ENCODE measurements at regions not wholly inside any gene's neighbourhood (a gene's known extent, or its start where the extent isn't known, plus 50 kb on each side); places are given as distances from the start of the nearest gene placed in this dataset.

DNA sequence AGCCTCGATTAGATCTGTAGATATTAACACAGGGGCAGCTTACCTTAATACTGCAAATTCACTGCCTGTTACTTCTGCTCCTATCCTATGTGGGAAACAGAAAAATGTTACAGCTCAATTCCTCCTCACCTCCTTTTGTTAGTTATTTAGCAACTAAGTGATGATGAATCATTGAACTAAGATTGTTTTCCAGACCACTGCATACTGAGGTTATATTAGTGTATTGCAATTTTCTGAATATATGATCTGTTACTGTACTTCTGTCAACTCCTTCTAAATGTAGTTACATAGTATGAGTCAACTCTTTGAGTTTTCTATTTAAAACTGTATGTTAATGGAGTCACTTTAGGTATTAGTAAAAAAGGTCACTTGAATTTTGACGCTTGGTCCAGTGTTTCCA lies 331.5 kb upstream of the SLCO3A1 start:
- no peak for DNase-seq (ENCODE audit: low read depth)

DNA sequence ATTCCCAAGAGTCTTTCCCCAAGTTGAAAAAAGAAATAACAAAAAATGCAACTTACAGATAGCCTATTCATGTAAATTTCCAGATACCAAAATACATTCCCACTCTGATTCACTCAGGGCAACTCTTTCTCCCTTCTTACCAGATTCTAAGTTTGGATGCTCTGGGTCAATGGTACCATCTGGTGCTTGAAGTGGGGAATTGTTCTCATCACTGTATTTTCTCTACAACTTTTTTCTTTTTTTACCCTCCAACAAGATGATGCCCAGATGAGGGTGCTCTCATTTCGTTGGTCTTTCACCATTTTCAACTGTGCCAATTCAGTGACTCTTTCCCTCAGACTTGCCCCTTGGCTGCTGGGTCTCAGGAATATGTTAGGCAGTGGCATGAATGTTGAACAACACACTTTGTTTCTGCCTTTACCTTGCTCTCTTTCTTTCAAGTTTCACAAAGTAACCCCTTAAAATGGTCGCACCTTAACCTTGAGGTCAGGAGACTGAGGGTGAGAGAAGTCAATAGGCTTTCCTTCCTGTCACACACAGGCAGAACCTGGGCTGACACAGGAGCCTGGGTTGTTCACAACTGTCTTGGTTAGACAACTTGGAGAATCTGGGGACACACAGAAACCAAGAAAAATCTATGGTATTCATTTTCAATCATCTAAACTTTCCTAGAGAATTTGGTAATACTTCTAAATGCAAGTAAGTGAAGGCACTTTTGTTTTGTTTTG lies 330.7 kb upstream of the SLCO3A1 start:
- no peak for DNase-seq (ENCODE audit: low read depth)

DNA sequence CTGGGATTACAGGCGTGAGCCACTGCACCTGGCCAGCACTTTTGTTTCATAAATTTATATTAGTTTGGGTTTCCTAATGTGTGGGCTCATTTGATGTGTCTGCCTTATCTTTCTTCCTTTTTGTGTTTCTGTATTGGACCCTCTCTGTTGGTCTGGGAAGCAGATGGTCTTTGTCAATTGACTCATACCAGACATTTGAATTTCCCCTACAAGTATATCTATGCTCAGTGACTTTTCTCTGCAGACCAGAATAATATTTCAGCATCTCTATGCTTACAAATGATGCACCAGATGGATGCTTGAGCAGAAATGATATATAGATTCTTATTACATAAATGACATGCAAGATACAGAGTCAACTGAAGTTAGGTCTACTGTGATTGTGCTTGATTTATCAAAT lies 329.9 kb upstream of the SLCO3A1 start:
- DNase-seq (ENCODE audit: low read depth) = no peak

DNA sequence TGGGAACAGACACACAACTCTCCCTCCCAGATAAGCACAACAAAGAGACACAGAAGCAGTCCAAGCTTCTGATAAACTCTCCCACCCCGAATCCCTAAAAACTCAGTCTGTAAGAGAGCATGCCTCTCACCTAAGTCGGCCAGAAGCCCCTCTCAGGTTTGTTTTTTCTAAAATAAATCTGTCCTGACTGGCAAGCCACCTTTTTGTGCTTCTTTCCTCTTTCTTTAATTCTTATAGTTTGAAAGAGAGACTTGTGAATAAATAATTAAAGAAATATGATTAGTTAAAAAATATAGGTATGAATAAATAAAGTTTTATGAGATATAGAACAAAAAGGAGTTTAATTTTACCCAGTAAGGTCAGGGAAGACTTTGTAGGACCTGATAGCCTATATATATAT lies 329.0 kb upstream of the SLCO3A1 start:
- no peak for DNase-seq (ENCODE audit: low read depth)

DNA sequence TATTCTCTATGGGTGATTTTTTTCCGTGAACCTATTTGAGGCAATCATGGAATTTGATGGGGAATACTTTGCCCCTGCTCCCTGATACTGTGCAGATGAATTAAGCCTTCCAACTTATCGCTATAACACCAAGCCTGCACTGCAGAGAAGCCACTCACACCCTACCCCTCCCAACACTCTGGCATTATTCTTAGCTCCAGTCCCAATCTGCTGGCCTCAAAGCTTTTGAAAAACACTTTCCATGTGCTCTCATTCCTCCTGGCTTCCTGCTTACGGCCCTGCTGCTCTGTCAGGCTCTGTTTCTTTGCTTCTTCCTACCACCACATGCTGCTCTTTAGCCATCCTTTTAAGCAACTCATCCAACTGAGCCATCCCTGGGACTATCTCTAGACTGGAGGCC lies 327.8 kb upstream of the SLCO3A1 start:
- DNase-seq (ENCODE audit: low read depth) = no peak

DNA sequence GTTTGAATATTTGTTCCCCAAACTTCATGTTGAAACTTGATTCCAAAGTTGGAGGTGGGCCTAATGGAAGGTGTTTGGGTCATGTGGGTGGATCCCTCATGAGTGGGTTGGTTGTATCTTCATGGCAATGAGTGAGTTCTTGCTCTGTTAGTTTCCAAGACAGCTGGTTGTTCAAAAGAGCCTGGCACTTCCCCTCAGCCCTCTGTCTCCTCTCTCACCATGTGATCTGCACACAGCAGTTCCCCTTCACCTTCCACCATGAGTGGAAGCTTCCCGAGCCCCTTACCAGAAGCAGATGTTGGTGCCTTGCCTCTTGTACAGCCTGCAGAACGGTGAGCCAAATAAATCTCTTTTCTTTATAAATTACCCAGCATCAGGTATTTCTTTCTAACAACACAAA lies 327.1 kb upstream of the SLCO3A1 start:
- no peak for DNase-seq (ENCODE audit: low read depth)

DNA sequence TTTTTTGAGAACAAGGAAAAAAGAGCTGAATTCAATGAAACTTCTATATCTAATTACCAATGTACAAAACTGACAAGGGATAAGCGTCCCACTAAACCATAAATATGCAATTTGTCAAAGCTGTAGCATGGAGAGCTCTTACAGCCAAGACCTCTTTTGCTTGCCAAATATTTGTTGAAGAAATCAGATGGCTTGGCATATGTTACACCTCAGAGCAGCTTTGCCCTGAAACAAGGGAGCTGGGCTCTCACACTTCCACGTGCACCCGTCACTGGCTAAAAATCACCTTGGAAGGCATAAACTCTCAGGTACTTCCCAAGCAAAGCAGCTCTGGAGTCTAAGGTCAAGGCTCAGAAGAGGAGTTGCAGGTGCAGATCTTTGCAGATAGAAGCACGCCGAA lies 324.7 kb upstream of the SLCO3A1 start:
- DNase-seq (ENCODE audit: low read depth) = no peak

DNA sequence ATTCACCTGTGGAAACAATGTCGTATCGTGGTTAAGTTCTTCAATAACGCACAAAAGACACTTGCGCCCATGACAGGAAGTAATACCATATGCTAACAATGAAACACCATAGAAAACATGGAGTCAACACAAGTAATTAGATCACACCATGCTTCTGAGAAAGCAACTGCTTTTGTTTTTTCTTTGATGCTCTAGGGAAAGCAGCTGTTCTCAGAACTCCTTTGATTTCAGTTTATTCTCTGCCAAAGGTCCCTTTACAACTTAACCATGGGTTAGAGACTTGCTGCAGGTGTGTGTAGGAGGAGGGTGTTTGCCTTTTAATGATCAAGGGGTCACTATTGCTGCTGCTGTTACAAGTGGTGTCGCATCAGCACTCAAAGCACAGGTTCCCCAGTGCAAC lies 324.0 kb upstream of the SLCO3A1 start:
- no peak for DNase-seq (ENCODE audit: low read depth)

DNA sequence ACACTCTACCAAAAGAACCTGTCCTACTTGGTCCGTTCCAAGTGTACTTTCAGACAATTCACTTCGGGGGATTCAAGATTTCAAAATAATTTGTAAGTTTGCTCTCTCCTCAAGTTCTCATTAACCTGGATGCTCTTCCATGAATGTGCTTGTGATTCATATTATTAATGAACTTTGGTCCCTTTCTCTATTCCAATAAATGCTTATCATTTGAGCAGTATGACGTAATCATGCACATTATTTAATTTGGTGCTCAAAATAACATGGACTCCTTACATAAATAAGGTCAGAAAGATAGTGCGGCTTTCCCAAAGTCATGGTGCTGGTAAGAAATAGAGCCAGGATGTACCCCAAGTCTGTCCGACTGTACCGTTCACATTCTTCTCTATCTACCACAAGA lies 323.2 kb upstream of the SLCO3A1 start:
- no peak for DNase-seq (ENCODE audit: low read depth)

DNA sequence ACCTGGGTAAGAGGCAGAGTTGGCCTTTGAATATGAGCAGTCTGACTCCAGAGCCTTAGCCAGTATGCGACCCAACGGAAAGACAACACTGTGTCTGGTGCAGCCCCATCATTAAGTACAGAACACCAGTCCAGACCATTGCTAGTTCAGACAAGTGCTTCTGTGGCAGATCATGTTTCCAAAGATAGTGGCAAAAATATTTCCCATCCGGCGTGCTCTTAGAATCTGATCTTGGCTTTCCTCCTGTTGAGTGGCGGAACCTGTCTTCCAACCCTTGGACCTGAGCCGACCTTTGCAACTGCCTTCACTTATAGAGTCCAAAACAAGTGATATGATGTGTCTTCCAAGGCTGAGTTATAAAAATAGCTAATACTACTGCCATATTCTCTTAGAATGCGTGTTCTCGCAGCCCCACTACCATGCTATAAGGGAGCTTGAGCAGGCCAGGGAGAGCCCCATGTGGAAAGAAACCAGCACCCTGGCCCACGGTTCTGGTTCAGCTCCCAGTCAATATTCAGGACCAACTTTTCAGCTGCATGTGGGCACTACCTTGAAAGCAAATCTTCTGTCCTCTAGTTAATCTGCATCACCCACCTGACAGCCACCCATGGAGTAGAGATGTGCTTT lies 322.4 kb upstream of the SLCO3A1 start:
- DNase-seq (ENCODE audit: low read depth) = no peak

DNA sequence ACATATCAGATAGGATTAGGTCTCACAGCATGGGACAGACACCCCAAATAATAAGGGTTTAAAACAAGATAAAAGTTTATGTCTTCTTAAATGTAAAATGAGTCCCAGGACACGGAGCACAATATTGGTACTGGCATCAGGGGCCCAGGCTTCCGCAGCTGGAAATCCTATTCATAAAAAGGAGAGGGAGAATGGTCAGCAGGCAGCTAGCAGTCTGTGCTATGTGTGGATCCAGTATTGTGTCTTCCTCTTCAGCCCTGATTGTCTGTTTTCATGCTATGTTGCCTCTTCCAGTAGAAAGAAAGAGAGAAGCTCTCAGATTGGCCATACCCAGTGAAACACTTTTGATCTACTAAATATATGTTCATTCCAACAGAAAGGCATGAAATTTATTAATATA lies 319.3 kb upstream of the SLCO3A1 start:
- no peak for DNase-seq (ENCODE audit: low read depth)

DNA sequence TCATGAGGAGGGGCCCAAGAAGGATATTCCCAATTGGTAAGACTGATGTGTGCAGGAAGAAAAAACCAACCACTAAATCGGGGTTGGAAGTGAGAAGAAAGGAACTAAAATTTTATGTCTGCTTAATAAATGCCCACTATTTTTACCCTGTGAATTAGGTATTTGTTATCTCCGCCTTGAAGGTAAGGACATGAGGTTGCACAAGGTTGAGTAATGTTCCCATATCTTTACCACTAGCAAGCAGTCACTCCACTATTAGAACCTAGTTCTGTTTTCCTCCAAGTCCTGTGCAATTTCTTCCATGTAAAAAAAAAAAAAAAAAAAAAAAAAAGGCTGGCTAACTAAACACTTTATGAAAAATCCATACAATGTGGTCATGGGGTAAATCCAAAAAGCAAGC lies 318.5 kb upstream of the SLCO3A1 start:
- DNase-seq (ENCODE audit: low read depth) = no peak

DNA sequence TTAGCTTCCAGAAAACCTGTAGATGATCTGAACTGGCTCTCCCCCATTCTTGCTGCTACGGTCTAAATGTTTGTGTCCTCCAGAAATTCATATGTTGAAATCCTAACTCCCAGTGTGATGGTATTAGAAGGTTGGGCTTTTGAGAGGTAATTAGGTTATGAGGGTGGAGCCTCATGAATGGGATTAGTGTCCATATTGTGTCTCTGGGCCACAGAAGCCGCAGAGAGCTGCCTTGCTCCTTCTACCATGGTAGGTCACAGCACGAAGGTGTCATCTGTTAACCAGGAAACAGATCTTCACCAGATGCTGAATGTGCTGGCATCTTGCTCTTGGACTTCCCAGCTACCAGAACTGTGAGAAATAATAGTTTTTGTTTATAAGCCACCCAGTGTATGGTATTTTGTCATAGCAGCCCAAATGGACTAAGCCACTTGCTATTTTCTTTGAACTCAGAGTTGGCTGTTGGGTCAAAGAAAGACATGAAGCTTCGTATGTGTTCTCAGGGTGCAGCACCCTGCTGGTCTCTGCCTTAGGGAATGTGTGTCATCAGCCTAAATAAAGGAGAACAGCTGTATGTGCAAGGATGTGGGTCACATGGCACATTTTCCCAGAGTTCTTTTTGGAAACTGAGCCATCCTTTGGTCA lies 317.5 kb upstream of the SLCO3A1 start:
- no peak for DNase-seq (ENCODE audit: low read depth)

DNA sequence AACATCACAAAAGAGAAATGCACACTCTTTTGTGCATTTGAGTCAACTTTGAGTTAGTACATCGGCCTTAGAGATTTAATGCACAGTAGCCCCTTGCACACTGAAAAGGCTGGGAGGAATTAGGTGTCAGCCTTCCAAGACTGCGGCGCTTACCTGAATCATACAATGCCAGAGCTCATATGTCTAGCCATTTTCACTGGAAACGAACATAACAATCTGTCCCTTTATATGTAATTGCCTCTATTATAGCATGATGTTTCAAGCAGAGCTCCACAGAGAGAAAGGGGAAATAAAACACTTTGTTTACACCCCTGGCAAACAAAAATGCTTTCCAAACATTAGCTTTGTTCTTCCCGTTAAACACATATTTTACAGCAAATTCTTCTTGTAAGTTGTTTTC lies 315.7 kb upstream of the SLCO3A1 start:
- no peak for DNase-seq (ENCODE audit: low read depth)

DNA sequence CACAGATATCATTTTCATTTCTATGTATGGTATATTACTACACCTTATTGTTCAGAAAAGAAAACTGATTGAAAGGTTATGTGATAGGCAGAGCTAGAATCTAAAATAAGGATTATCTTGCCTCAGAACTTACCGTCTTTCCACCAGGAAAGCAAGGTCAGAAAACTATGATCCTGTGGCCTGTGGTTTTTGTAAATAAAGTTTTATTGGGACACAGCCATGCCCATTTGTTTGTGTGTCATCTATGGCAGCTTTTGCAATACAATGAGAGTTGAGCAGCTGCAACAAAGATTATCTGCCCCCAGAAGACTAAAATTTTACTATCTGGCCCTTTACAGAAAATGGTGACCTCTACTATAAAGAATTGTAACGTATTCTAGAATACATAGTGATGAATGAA lies 314.7 kb upstream of the SLCO3A1 start:
- DNase-seq (ENCODE audit: low read depth) = no peak

DNA sequence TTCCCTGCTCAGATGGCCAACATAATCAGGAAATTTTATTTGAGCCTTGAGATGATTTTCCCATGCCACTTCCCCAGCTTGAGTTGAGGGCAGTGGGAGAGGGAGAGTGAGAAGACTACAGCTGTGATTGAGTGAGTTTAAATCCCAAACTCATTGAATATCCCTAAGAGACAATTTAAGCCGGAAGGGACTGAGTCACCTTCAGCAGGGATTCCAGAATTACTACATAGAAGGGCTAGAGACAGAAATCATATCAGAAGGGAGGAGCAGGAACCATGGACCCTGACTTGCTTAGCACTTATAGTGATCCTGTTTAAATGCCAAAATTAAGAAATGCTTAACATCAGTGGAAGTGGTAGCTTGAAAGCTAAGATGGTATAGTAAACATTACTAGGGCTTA lies 312.2 kb upstream of the SLCO3A1 start:
- no peak for DNase-seq (ENCODE audit: low read depth)

DNA sequence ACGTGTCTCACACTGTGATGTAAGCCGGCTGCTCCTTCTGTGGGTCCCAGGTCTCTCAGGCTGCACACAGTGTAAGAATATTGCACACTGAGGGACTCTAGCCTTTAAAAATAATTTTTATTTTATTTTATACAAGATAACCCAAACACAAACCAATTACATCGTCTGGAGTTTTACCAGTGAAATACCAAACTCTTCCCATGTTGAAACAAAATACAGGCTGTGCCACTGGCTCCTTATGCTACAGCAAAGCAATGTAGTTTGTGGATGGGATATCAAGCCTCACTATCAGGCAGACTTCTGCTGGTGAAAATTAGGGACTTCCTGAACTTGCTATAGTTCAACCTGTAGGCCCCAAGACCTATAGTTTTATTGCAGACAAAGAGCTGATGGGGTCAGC lies 311.3 kb upstream of the SLCO3A1 start:
- DNase-seq (ENCODE audit: low read depth) = no peak

DNA sequence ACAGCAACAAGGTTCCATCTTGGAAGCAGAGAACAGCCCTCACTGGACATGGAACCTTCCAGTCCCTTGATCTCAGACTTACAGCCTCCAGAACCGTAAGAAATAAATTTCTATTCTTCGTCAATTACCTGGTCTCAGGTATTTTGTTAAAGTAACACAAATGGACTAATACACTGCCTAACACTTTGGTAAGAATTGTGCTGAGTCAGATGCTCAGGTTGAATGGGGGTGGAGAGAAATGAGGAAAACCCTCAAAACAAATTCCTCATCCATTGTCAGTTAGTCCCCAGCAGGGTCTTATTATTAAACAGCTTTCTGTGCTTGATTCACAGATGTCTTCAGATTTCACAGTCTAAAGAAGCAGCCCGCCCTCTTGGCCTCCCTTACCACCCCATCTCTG lies 306.2 kb upstream of the SLCO3A1 start:
- DNase-seq (ENCODE audit: low read depth) = no peak

DNA sequence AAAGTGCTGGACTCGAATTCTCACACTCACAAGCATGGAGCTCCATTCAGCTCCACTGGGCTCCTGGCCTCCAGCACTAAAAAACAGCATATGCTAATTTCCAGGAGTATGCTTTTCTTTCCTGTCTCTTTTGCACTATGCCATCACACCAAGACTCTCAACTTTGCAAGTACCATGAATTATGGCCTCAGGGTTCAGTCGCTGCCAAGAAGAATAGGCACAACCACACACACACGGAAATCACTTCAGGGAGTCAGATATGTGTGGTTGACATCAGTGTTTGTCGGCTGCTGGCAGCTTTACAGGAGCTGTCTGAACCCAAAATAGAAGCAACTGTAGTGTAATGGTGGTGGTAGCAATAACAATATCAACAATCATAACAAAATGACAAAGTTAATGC lies 305.0 kb upstream of the SLCO3A1 start:
- no peak for DNase-seq (ENCODE audit: low read depth)

DNA sequence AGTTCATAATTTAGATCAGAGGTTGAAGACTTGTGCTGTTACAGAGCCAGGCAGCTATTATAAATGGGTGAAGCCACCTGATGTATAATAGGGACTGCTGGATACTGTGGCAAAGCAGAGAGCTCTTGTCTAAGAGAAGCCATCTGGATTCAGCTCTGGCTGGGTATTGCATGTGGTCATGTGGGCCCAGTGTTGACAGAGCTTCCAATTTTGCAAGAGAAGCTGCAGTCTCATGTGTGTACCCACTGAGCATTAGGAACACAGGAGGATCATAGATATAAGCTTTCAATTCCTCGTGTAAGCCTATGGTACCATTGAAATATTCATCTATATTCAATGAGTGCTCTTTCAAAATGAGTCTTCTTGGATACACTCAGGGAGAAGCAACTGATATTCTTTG lies 303.9 kb upstream of the SLCO3A1 start:
- no peak for DNase-seq (ENCODE audit: low read depth)

DNA sequence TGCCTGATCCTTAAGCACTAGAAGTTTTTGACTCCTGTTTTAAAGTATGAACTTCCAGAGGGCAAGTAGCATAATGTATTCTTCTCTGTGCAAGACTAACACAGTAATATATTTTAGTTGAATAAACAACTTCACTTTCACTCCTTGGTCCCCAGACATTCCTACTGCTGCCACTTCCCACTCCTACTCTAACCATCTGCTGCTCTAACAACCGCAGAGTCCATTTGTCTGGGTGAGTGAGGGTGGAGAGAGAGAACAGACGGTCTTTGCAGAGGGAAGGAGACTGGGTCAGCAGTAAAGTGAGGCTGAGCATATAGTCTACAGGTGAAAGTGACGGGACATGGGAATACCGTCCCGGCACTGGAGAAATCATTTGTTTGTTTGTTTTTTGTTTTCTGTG lies 301.0 kb upstream of the SLCO3A1 start:
- no peak for DNase-seq (ENCODE audit: low read depth)

DNA sequence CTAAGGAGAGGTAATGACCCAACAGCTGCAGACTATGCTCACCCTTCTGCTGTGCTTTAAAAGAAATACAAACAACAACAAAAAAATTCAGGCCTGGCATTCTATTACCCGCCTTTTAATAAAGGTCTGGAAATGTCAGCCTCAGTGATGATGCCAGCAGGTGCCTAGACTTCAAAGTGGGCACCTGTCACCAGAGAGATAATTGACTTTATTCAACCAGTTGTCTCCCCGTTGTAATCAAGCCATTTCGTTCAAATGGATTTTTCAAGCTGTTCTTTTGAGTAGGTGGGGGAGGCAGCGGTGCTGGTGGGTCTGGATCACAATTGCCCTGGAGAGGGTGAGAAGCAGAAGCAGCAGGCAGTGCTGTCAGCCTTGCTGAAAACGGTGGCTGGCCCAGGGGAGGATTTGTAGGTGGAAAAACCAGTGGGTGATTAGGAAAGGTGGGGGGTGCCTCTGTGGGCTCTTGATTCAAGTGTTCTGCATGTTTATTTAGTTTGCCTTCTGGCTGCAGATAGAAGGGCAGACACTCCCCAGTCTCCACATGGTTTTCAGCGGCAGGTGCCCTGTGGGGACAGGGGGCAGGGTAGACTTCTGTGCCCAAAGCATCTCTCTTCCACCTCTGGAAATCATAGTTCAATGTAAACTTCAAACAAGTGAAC lies 300.2 kb upstream of the SLCO3A1 start:
- DNase-seq (ENCODE audit: low read depth) = no peak

DNA sequence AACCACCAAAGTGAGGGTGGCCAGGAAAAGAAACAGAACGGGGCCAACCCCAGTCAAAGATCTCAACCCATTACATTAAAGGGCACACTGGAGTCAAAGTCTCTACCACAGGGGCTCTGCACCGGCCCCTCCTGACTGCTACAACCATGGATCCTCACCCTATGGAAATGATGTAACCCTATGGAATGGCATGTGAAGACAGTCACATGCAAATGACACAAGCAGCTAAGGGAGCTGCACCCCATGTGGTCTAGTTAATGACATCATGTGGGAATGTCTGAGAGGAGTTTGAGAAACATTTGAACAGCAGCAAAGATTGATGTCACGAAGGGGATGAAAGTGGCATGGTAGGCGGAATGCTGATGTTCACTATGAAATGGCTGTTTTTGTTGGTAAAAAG lies 298.2 kb upstream of the SLCO3A1 start:
- DNase-seq (ENCODE audit: low read depth) = no peak

All from stimulated activated CD4-positive, alpha-beta T cell treated with anti-CD3 and anti-CD28 coated beads, Interleukin-2, amount 100 ng/mL, for 4 hours (primary cell).